Fibroblast of the aortic adventitia (primary cell): ENCODE measurements at regions not wholly inside any gene's neighbourhood (a gene's known extent, or its start where the extent isn't known, plus 50 kb on each side); places are given as distances from the start of the nearest gene placed in this dataset.

Source experiments
- DNase-seq: peaks from one replicate; pipeline ENCODE4 v3.0.0-alpha.2; 2010; ENCODE audit warnings: low read depth
- H3K4me3 ChIP-seq: 2 replicates; pipeline ENCODE4 v1.5.1; 2011; ENCODE audit warnings: low read depth, mild to moderate bottlenecking, control low read depth, low read length, moderate library complexity
- TF ChIP-seq, protein P1 (sequence below): IDR thresholded peaks from 2 replicates; pipeline ENCODE4 v1.5.1; 2011; ENCODE audit warnings: mild to moderate bottlenecking, low read length, control low read depth, inconsistent platforms; ENCODE audit not compliant: insufficient read depth

DNA sequence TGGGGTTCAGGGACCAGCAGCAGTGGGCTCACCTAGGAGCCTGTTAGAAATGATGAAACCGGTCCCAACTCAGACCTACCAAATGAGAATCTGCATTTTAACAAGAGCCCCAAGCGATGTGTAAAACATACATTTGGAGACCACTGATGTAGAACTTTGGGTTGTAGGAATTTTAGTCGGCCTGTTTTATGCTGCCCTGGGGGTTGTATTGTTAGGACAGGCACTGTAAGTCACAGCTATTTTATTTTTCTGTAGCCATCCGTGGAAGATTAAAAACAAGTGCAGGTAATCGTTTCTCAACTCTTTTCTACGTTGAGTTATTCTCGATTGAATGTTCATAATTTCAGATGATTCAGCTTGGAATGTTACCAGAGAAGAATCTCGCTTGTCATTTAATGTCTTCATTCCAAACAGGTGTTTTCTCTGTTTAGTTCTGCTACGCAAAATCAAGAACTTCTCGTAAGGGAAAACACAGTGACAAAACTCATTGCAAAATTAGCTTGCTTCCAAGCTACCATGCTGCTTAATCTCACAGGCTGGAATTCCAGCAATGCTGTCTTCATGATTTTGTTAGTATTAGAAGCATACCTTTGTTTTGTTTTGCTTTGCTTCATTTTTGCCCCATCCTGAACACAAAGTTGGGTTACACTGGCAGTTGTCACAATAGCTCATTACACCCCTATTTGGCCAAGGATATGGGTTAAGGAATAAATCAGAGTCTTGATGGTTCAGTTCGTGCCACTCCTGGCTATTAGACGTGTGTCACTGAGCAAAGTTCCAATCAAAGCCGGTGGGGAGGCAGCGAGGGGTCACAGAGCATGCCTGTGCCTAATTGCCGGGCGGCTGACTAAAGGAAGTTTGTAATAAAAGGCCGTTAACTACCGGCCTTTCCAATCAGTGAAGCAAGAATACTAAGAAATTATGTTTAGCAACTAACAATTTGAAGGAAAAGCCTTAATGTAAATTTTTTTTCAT is 676.9 kb downstream of the GATA3 start:
- no peak for DNase-seq
- no peak overlapping the region for H3K4me3 ChIP-seq
- TF ChIP-seq, protein P1, sequence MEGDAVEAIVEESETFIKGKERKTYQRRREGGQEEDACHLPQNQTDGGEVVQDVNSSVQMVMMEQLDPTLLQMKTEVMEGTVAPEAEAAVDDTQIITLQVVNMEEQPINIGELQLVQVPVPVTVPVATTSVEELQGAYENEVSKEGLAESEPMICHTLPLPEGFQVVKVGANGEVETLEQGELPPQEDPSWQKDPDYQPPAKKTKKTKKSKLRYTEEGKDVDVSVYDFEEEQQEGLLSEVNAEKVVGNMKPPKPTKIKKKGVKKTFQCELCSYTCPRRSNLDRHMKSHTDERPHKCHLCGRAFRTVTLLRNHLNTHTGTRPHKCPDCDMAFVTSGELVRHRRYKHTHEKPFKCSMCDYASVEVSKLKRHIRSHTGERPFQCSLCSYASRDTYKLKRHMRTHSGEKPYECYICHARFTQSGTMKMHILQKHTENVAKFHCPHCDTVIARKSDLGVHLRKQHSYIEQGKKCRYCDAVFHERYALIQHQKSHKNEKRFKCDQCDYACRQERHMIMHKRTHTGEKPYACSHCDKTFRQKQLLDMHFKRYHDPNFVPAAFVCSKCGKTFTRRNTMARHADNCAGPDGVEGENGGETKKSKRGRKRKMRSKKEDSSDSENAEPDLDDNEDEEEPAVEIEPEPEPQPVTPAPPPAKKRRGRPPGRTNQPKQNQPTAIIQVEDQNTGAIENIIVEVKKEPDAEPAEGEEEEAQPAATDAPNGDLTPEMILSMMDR: no peak

GRCh38 chr10:8738987-8739386 is 684.5 kb downstream of the GATA3 start:
- no peak overlapping the region for H3K4me3 ChIP-seq
- TF ChIP-seq, protein P1: no peak
- no peak for DNase-seq

- no peak overlapping the region for H3K4me3 ChIP-seq
- TF ChIP-seq, protein P1: no peak
- DNase-seq: no peak
These were observed 697.8 kb downstream of the GATA3 start for GRCh38 chr10:8752146-8752843.

DNA sequence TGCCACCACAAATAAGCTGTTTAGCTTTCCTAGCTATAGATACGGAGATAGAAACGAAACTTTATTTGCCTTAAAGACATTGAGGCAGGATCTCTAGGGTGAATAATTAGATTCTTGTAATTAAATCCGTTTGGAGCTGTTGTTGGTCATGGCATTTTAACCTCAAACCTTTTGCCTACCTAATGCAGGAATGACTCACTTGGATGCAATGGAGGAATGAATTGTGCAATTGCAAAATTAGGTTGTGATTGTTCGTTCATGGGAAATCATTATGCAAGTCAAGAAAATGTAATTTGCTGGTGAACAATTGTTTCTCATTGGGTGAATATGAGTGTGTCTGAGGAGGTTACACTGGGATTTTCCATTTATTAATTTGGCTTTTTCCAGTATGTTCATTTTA is 703.5 kb downstream of the GATA3 start:
- TF ChIP-seq, protein P1: no peak
- no peak for DNase-seq
- H3K4me3 ChIP-seq: no peak overlapping the region

DNA sequence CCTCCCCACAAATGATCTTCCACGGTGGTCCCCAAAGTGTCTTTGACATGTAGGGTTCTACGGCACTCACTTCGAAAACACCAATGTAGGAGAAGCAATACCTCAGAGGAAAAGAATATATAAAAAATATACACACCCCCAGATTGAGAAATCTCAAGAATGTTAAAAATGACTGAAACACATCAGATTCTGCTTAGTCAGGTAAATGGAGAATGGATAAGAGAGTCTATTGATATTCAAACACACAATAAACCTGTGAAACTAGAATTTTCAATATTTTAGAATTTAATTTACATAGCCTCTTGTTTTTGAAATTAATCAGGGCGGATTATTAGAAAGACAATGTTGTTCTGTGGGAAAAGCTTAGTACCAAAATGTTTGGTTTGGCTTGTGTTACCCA is 712.4 kb downstream of the GATA3 start:
- DNase-seq: no peak
- H3K4me3 ChIP-seq: no peak overlapping the region
- TF ChIP-seq, protein P1: no peak

DNA sequence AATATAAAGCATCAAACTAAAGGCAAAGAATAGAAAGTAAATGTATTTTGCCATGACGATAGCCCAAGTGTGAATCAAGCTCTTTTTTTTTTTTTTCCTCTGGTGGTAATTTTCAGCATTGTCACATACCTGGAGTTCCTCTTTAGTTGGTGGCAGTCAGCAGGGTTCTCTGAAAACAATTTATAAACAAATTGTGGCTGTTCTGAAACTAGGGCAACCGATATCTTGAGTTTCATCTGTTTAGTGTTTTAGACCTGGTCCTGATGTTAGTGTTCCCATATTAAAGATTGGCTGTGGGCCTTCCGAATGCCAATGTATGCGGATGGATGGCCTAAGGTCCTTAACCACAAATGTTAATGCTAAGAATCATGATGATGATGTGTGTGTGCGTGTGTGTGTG is 713.1 kb downstream of the GATA3 start:
- H3K4me3 ChIP-seq: no peak overlapping the region
- TF ChIP-seq, protein P1: no peak
- no peak for DNase-seq
